Skeletal muscle satellite cell (primary cell): ENCODE measurements at regions not wholly inside any gene's neighbourhood (a gene's known extent, or its start where the extent isn't known, plus 50 kb on each side); places are given as distances from the start of the nearest gene placed in this dataset.

Experiments
- H3K27me3 ChIP-seq: 2 replicates; pipeline ENCODE4 v1.7.0; 2013; ENCODE audit warnings: low read length; ENCODE audit not compliant: control insufficient read depth, insufficient read depth
- H3K36me3 ChIP-seq: 2 replicates; pipeline ENCODE4 v1.7.0; 2013; ENCODE audit warnings: mild to moderate bottlenecking, control low read depth, low read length; ENCODE audit not compliant: insufficient read depth
- H3K4me1 ChIP-seq: 2 replicates; pipeline ENCODE4 v1.7.0; 2013; ENCODE audit warnings: low read length; ENCODE audit not compliant: control insufficient read depth, insufficient read depth
- H3K4me2 ChIP-seq: 2 replicates; pipeline ENCODE4 v1.7.0; 2013; ENCODE audit warnings: mild to moderate bottlenecking, low read length
- H3K4me3 ChIP-seq: 2 replicates; pipeline ENCODE4 v1.7.0; 2013; ENCODE audit warnings: low read length
- H3K9ac ChIP-seq: 2 replicates; pipeline ENCODE4 v1.7.0; 2013; ENCODE audit warnings: mild to moderate bottlenecking, low read depth, low read length, moderate library complexity
- H3K9me3 ChIP-seq: replicated peaks from 2 replicates; pipeline ENCODE4 v1.7.0; 2013; ENCODE audit warnings: mild to moderate bottlenecking, control low read depth, low read length

GRCh38 chr14:39861696-39862095, 429.5 kb upstream of the FBXO33 start:
- H3K27me3 ChIP-seq: no peaks in the 10 kb centered on the region
- H3K36me3 ChIP-seq: no peaks in the 10 kb centered on the region
- no peak overlapping the region for H3K9ac ChIP-seq
- H3K4me1 ChIP-seq: no peaks in the 10 kb centered on the region
- no peak overlapping the region for H3K4me2 ChIP-seq
- H3K4me3 ChIP-seq: no peak overlapping the region
- H3K9me3 ChIP-seq: no peaks in the 10 kb centered on the region

- Histone ChIP-seq H3K27me3 (no peaks in the 10 kb centered on the region), H3K36me3 (no peaks in the 10 kb centered on the region), H3K4me3 (no peak overlapping the region), H3K4me1 (no peaks in the 10 kb centered on the region), H3K9me3 (no peaks in the 10 kb centered on the region), H3K4me2 (no peak overlapping the region), H3K9ac (no peak overlapping the region)
These were observed 429.0 kb upstream of the FBXO33 start for GRCh38 chr14:39861229-39861600.

- Histone ChIP-seq H3K4me2 (no peak overlapping the region), H3K4me1 (no peaks in the 10 kb centered on the region), H3K27me3 (no peaks in the 10 kb centered on the region), H3K4me3 (no peak overlapping the region), H3K9me3 (no peaks in the 10 kb centered on the region), H3K36me3 (no peaks in the 10 kb centered on the region), H3K9ac (no peak overlapping the region)
These were observed 428.5 kb upstream of the FBXO33 start for GRCh38 chr14:39860596-39861228.

- H3K27me3 ChIP-seq: no peaks in the 10 kb centered on the region
These were observed 427.1 kb upstream of the FBXO33 start for GRCh38 chr14:39859314-39859713.

DNA sequence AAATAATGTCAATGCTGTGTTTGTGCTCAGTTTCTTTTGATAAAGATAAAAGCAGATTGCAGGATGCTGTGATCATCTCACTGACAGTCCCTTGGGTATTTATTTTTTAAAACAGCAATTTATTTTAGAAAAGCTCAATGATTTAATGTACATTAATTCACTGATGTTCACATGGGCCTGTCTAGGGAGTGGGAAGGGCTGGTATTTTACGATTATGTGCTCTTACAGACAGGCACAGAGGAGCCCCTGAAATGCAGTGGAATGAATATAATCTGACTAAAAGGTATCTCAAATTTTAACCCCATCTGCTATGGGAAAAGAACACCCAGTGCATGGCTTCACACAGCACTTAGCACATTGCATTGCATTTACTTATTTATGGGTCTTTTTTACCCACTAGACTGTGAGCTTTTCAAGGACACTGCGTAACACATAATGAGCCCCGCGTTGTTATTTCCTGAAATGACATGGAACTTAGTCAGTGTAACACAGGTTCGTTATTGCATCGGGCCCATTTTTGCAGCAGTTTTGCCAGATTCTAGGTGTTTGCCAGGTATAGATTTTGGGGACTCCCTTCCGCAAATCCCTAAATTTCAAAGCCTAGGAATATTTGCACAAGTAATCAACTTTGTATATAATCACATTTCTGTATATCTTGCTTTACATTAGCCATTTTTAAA, 425.3 kb upstream of the FBXO33 start:
- H3K4me2 ChIP-seq: no peak overlapping the region
- H3K27me3 ChIP-seq: no peaks in the 10 kb centered on the region
- H3K9me3 ChIP-seq: no peaks in the 10 kb centered on the region
- no peak overlapping the region for H3K9ac ChIP-seq
- no peak overlapping the region for H3K4me3 ChIP-seq
- no peaks in the 10 kb centered on the region for H3K4me1 ChIP-seq
- no peaks in the 10 kb centered on the region for H3K36me3 ChIP-seq

More at GRCh38 chr14:39859314-39859713, 427.1 kb upstream of the FBXO33 start:
- Histone ChIP-seq H3K36me3 (no peaks in the 10 kb centered on the region), H3K4me3 (no peak overlapping the region), H3K9ac (no peak overlapping the region), H3K4me1 (no peaks in the 10 kb centered on the region), H3K9me3 (no peaks in the 10 kb centered on the region), H3K4me2 (no peak overlapping the region)

DNA sequence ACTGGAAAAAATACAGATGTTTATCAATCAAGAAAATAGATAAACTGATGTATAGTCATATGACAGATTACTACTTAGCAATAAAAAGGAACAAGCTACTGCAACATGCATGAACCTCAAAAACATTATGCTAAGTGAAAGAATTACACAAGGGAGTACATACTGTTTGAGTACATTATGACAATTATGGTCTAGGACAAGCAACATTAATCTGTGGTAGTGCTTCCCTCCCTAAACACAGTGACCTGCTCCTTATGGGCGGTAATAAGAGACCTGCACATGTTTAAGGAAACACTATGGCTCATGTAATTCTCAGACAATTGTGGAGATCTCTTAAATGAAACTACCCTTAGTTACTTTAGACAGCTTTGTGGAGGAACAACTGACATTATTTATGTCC, 421.2 kb upstream of the FBXO33 start:
- no peak overlapping the region for H3K4me2 ChIP-seq
- H3K4me1 ChIP-seq: no peaks in the 10 kb centered on the region
- H3K9me3 ChIP-seq: no peaks in the 10 kb centered on the region
- no peak overlapping the region for H3K4me3 ChIP-seq
- no peaks in the 10 kb centered on the region for H3K36me3 ChIP-seq
- H3K9ac ChIP-seq: no peak overlapping the region
- H3K27me3 ChIP-seq: no peaks in the 10 kb centered on the region

DNA sequence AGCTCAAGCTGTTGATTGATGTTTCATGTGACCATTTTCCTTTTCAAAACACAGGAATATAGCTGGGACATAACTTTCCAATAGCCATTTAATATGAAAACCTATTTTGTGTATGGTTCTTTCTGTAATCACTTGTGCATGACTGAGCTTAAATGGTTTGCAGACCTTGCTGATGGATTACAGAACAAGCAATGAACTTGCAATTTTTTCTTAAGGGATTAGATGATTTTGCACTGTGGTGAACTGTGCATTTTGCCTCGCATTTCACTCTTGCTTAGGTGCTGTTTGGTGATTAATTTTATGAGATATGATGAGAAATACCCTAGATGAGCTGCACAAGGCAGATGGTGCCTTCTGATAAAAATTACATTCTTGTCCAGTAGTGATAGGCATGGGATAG, 419.0 kb upstream of the FBXO33 start:
- H3K27me3 ChIP-seq: no peaks in the 10 kb centered on the region
- no peaks in the 10 kb centered on the region for H3K4me1 ChIP-seq
- H3K9me3 ChIP-seq: no peaks in the 10 kb centered on the region

DNA sequence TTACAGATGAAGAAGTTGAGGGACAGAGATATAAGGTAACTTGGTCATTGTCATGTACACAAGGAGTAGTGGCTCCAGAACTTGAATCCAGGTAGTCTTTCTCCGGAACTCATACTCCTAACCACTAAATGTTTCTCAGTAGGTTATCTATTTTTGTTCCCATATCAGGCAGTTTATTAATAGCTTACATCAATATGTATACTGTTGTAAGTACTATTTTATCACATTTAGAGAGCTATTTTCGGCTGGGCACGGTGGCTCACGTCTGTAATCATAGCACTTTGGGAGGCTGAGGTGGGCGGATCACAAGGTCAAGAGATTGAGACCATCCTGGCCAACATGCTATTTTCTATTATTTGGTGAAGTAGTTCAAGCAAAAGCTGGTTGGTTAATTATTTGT, 415.6 kb upstream of the FBXO33 start:
- no peaks in the 10 kb centered on the region for H3K27me3 ChIP-seq
- no peaks in the 10 kb centered on the region for H3K9me3 ChIP-seq
- no peaks in the 10 kb centered on the region for H3K36me3 ChIP-seq
- no peak overlapping the region for H3K9ac ChIP-seq
- no peak overlapping the region for H3K4me3 ChIP-seq
- H3K4me2 ChIP-seq: no peak overlapping the region
- no peaks in the 10 kb centered on the region for H3K4me1 ChIP-seq

More for the DNA sequence above, 419.0 kb upstream of the FBXO33 start:
- H3K4me2 ChIP-seq: no peak overlapping the region
- H3K36me3 ChIP-seq: no peaks in the 10 kb centered on the region
- no peak overlapping the region for H3K9ac ChIP-seq
- H3K4me3 ChIP-seq: no peak overlapping the region

DNA sequence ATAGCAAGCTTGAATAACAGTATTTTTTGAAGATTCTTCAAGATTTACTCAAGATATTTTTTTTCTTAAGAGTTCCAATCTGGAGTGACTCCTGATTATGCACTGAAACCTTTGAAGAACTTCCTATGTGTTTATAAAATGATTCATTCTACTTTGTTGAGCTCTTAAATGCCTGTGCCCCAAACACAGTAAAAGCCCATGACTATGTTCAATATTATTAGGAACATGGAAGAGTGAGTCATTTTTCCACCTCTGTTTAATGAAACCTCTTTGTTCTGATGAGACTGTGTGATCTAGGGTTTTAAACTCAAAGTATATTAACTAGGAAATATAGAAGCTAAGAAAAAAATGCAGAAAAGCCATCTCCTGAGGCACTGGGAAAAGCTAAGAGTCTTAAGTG, 415.0 kb upstream of the FBXO33 start:
- Histone ChIP-seq H3K4me1 (no peaks in the 10 kb centered on the region), H3K36me3 (no peaks in the 10 kb centered on the region), H3K9me3 (no peaks in the 10 kb centered on the region), H3K4me3 (no peak overlapping the region), H3K4me2 (no peak overlapping the region), H3K27me3 (no peaks in the 10 kb centered on the region), H3K9ac (no peak overlapping the region)

GRCh38 chr14:39843881-39844280, 411.6 kb upstream of the FBXO33 start:
- peaks cover 5% of the 10 kb centered on the region for H3K9me3 ChIP-seq
- H3K4me1 ChIP-seq: no peaks in the 10 kb centered on the region
- no peaks in the 10 kb centered on the region for H3K36me3 ChIP-seq
- no peaks in the 10 kb centered on the region for H3K27me3 ChIP-seq
- H3K4me3 ChIP-seq: no peak overlapping the region
- no peak overlapping the region for H3K4me2 ChIP-seq
- H3K9ac ChIP-seq: no peak overlapping the region

DNA sequence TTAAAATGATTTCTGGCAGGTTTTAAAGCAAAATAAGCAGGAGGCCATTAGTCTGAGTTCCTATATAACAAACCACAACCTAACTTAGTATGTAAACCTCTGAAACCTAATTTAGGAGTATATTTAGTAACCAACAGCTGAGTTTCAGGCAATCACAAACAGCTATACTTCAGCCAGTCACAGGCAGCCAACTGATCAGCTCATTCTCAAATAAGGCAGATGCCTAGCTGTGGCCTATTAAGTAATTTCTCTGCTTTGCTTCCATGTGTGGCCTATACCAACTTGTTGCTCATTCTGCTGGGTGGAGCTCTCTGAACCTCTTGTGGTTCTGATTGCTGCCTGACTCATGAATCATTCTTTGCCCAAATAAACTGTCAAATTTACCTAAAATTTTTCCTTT, 408.9 kb upstream of the FBXO33 start:
- no peak overlapping the region for H3K4me3 ChIP-seq
- H3K4me1 ChIP-seq: no peaks in the 10 kb centered on the region
- no peaks in the 10 kb centered on the region for H3K36me3 ChIP-seq

More for the DNA sequence above, 408.9 kb upstream of the FBXO33 start:
- Histone ChIP-seq H3K9ac (no peak overlapping the region), H3K27me3 (no peaks in the 10 kb centered on the region), H3K9me3 (peaks cover 5% of the 10 kb centered on the region), H3K4me2 (no peak overlapping the region)
